Mucosa of rectum (tissue), 2 donors: ENCODE measurements at regions not wholly inside any gene's neighbourhood (a gene's known extent, or its start where the extent isn't known, plus 50 kb on each side); places are given as distances from the start of the nearest gene placed in this dataset.

Experiments
- H3K27ac ChIP-seq, 2 donors: one replicate each; pipeline ENCODE4 v1.7.0; 2013; ENCODE audit warnings: inconsistent platforms in 2 of 2, low read depth in 2 of 2, low read length in 2 of 2
- H3K27me3 ChIP-seq, 2 donors: one replicate each; pipeline ENCODE4 v1.7.0; 2013; ENCODE audit warnings: low read length in 2 of 2; ENCODE audit not compliant: control insufficient read depth in 2 of 2, insufficient read depth in 2 of 2
- H3K36me3 ChIP-seq, 2 donors: one replicate each; pipeline ENCODE4 v1.7.0; 2013; ENCODE audit warnings: low read length in 2 of 2; ENCODE audit not compliant: control insufficient read depth in 2 of 2, insufficient read depth in 2 of 2
- H3K4me1 ChIP-seq, 2 donors: one replicate each; pipeline ENCODE4 v1.7.0; 2013; ENCODE audit warnings: low read length in 2 of 2, mild to moderate bottlenecking in 1 of 2; ENCODE audit not compliant: control insufficient read depth in 2 of 2, insufficient read depth in 2 of 2
- H3K4me3 ChIP-seq, 2 donors: one replicate each; pipeline ENCODE4 v1.7.0; 2013; ENCODE audit warnings: low read length in 2 of 2
- H3K9ac ChIP-seq, 2 donors: one replicate each; pipeline ENCODE4 v1.7.0; 2013; ENCODE audit warnings: low read length in 2 of 2, low read depth in 1 of 2, mild to moderate bottlenecking in 1 of 2
- H3K9me3 ChIP-seq, 2 donors: one replicate each; pipeline ENCODE4 v1.7.0; 2013; ENCODE audit warnings: low read length in 2 of 2; ENCODE audit not compliant: control insufficient read depth in 2 of 2
- donor health status: healthy.
- donor health status: Normal muscosa, but diverticular disease.

DNA sequence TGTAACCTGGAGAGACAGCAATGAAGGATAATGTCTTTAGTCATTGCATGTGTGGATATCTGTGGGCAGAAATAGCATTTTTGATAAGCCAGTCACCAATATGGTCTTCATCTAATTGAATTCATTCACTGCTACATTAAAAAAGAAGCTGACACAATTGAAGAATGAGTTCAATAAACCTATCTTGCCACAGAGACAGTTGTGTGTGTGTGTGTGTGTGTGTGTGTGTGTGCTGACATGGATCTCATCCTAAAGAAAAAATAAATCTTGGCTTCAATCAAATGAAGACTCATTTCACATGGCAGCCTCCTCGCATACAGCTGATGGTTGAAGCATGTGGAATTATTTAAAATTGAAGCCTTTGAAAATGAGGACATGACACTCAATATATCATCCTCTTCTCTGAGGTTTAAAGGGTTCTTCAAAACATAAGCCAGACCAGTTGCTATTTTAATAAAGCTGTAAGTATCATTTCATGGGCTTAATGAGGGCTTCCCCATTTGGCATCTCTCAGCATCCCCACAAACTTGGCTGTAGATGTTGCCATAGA, 118.5 kb upstream of the PTPN3 start:
- Histone ChIP-seq H3K9ac (no peak overlapping the region), H3K36me3 (no peaks in the 10 kb centered on the region), H3K4me3 (no peak overlapping the region), H3K4me1 (no peaks in the 10 kb centered on the region), H3K27me3 (no peaks in the 10 kb centered on the region), H3K9me3 (no peaks in the 10 kb centered on the region), H3K27ac (no peak overlapping the region)

DNA sequence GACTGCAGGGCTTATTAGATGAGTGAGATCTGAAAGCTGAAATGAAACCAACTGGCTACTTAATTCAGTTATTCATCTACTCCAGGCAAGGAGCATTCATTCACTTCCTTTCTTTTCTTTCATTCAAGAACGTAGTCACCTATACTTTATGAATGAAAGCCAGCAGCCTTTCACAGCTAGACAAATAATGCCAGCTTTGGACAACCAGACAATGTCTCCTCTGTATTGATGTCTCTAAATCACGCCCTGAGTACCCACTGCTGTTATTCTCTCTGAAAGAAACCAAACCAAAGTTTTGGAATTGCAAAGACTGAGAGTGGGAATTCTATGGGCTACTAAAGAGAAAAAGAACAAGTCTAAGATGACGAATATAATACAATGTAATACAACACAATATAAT, 121.2 kb upstream of the PTPN3 start:
- no peaks in the 10 kb centered on the region for H3K9me3 ChIP-seq
- H3K9ac ChIP-seq: no peak overlapping the region
- H3K27ac ChIP-seq: no peak overlapping the region
- H3K4me1 ChIP-seq: no peaks in the 10 kb centered on the region
- no peak overlapping the region for H3K4me3 ChIP-seq
- no peaks in the 10 kb centered on the region for H3K27me3 ChIP-seq
- no peaks in the 10 kb centered on the region for H3K36me3 ChIP-seq

DNA sequence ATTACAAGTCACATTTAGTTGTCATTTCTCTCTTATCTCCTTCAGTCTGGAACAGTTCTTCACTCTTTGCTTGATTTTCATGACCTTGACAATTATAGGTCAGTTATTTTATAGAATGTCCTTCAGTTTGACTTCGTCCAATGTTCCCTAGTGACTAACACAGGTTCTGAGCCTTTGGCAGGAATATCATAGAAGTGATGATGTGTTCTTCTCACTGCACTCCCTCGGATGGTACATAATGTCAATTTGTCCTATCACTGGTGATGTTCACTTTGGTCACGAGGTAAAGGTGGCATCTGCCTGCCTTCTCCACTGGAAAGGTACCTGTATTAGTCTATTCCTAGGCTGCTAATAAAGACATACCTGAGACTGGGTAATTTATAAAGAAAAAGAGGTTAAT, 126.0 kb upstream of the PTPN3 start:
- Histone ChIP-seq H3K9ac (no peak overlapping the region), H3K27me3 (no peaks in the 10 kb centered on the region), H3K9me3 (no peaks in the 10 kb centered on the region), H3K36me3 (no peaks in the 10 kb centered on the region), H3K4me3 (no peak overlapping the region), H3K4me1 (no peaks in the 10 kb centered on the region), H3K27ac (no peak overlapping the region)

DNA sequence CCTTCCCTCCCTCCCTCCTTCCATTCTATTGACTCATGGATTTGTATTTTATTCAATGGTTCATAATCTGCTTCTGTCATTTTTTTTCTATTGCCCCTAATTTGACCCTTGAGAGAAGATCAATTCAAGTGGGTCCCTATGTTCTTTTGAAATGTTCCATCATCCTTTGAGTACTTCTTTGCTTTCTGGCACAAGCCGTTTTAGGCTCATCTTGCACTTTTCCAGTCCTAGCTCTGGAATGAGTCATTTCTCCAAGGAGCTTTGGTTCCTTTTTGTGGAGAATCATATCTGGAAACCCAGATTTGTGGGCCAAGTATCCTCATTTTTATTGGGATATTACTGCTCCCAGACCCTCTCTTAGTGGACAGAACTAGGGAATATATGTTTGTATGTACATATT, 126.8 kb upstream of the PTPN3 start:
- Histone ChIP-seq H3K9me3 (no peaks in the 10 kb centered on the region), H3K9ac (no peak overlapping the region), H3K36me3 (no peaks in the 10 kb centered on the region), H3K4me3 (no peak overlapping the region), H3K27me3 (no peaks in the 10 kb centered on the region), H3K4me1 (no peaks in the 10 kb centered on the region), H3K27ac (no peak overlapping the region)

DNA sequence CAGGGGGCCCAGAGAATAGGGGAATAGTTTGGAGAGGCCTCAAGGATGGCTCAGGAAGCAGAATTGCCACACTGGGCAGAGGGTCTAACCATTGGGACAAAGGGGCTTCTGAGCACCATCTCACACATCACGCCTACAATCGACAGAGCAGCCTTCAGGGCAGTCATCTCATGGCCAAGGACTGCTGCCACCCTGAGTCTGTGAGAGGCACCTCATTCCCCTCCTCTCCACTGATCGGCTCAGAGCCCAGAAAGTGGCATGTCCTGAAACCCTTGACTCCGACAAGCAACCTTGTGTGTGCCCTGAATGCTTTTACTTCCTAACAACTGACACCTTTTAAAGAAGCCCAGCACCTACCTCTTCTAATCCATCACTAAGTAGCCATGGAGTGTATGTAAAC, 128.9 kb upstream of the PTPN3 start:
- no peak overlapping the region for H3K4me3 ChIP-seq
- no peaks in the 10 kb centered on the region for H3K27me3 ChIP-seq
- H3K36me3 ChIP-seq: no peaks in the 10 kb centered on the region
- no peak overlapping the region for H3K9ac ChIP-seq
- no peaks in the 10 kb centered on the region for H3K9me3 ChIP-seq
- H3K27ac ChIP-seq: no peak overlapping the region
- no peaks in the 10 kb centered on the region for H3K4me1 ChIP-seq

DNA sequence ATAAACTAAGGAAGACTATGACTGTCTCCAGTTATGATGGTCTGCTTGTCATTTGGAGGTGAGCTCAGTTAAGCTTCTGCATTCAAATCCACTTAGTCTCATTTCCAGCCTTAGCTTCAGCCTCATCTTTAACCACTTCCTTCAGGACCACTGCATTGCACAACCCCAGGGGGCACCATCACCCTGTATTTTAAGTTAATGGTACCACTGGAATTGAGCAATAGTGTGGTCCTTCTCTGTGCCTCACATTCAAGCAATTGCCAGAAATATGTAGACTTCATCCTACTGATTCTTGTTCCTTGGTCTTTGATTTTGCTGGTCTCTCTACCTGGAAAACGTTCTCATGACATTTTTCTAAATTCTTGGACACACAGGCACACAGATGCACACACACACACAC, 131.5 kb upstream of the PTPN3 start:
- H3K4me1 ChIP-seq: no peaks in the 10 kb centered on the region
- no peak overlapping the region for H3K4me3 ChIP-seq
- no peaks in the 10 kb centered on the region for H3K9me3 ChIP-seq
- no peak overlapping the region for H3K9ac ChIP-seq
- H3K27ac ChIP-seq: no peak overlapping the region
- H3K36me3 ChIP-seq: no peaks in the 10 kb centered on the region
- no peaks in the 10 kb centered on the region for H3K27me3 ChIP-seq

DNA sequence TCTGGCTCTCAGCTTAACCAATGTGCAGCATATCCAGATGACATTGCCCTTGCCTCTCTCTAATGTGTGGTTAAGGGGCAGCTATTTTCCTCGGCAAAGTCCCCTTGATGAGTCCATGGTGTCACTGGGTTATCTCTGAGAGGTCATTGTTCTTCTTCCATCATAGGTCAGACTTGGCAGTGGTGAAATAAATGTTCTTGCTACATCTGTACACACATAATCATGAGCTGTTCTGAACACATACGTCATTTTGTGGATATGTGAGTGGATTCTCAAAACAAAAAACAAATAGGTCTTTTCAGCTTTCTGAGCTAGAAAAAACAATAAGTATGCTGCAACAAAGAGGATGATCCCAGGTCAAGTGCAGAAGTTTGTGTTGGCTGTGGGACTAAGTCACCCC, 134.7 kb upstream of the PTPN3 start:
- no peaks in the 10 kb centered on the region for H3K9me3 ChIP-seq
- no peaks in the 10 kb centered on the region for H3K4me1 ChIP-seq
- H3K27me3 ChIP-seq: peaks cover 3 to 5% of the 10 kb centered on the region in 2 donors
- H3K9ac ChIP-seq: no peak overlapping the region
- no peak overlapping the region for H3K4me3 ChIP-seq
- H3K27ac ChIP-seq: no peak overlapping the region
- no peaks in the 10 kb centered on the region for H3K36me3 ChIP-seq

DNA sequence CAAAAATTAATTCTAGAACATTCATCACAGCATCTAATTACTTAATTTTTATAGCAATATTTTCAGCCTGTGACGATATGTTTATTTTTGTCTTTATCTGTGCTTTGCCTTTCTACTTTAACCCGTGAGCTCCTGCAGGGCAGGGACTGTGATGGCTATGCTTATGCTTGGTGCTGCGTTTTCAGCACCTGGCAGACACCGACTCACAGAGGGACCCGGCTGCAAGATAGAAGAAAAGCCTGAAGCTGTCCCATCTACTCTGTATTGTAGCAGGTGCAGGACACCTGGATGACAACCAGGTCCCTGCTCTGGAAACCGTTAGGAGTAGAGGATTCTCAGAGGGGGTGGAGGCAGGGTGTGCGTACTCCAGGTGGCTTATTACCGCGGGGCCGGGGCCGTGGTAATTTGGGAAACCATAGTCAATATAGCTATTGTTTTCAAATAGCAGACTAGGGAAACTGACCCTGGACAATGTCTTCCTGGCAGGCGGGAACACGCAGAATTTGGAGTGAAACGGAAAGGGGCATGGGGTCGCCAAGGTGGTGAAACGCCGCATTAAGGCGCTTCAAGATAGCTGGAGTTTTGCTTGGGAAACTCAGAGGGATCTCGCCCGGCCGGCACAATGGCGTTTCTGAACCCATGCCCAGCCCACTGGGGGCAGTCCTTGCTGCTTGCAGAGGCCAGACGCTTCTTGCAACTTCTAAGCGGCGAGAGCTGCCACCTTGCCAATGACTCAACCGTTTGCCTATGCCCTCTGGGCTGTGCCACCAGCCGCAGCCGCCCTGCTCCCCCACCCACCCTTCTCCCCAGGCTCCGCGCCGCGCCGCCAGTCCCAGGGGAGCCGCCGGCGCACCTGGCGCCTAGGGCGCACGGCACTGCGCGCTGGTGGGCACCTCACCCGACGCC, 140.1 kb upstream of the PALM2AKAP2 start:
- Histone ChIP-seq H3K9ac (no peak overlapping the region), H3K27me3 (peaks cover 29 to 30% of the 10 kb centered on the region in 2 donors), H3K4me1 (no peaks in the 10 kb centered on the region), H3K9me3 (no peaks in the 10 kb centered on the region), H3K27ac (no peak overlapping the region), H3K4me3 (no peak overlapping the region), H3K36me3 (no peaks in the 10 kb centered on the region)

DNA sequence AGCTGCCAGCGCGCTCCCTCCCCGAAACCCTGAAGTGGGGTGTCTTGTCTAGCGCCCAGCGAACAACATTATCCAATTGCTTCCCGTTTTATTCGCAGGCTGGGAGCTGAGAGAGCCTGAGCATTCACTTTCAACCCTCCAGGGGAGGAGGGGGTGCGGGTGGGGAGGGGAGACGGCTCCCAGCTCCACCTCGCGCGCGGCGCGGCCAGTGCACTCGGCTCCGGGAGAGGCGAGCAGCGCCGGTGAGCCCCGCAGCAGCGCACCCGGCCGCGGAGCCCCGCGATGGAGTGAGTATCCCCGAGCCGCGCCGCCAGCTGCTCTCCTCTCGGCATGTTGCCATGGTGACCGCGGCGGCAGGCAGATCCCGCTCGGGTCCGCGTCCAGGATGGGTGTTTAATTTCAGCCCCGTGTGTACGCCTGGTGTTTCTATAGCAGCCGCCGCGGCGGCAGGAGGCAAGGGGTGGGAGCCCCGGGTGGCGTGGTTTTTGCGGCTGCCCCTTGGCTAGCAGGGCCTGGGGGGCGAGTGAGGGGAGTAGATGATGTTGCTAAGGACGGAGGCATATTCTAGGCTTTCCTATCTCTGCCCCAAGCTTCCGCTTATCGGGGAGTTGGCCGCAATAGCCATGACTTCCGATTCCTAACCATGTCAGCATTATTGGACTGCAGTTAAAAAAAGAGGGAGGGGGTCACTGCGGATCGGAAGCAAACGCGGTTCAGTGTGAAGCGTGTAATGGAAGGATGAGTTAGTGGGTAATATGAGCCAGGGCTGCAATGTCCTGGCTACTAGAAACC, 139.2 kb upstream of the PALM2AKAP2 start:
- no peaks in the 10 kb centered on the region for H3K9me3 ChIP-seq
- peaks cover 29 to 30% of the 10 kb centered on the region in 2 donors for H3K27me3 ChIP-seq
- H3K9ac ChIP-seq: no peak overlapping the region
- H3K27ac ChIP-seq: no peak overlapping the region
- peak overlapping the region; percentile 29 to 39 for H3K4me3 ChIP-seq
- no peaks in the 10 kb centered on the region for H3K4me1 ChIP-seq
- H3K36me3 ChIP-seq: no peaks in the 10 kb centered on the region

DNA sequence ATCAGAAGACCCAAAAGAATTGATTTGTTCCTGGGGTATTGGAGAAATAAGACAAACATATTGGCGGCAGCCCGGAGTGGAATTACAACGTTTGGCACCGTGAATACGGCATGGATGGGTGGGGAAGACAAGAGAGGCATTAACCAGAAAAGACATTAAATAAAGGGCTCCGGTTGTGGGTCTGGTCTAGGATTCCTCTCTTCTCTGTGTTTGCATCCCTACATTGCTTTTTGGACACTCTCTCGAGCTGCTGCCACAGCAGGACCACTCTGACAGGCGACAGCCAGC, 138.7 kb upstream of the PALM2AKAP2 start:
- no peaks in the 10 kb centered on the region for H3K4me1 ChIP-seq
- H3K36me3 ChIP-seq: no peaks in the 10 kb centered on the region
- no peak overlapping the region for H3K27ac ChIP-seq
- H3K9ac ChIP-seq: no peak overlapping the region
- H3K9me3 ChIP-seq: no peaks in the 10 kb centered on the region
- peaks cover 27 to 29% of the 10 kb centered on the region in 2 donors for H3K27me3 ChIP-seq
- H3K4me3 ChIP-seq: no peak overlapping the region
